Smooth muscle cell (in vitro differentiated cells): ENCODE measurements at regions not wholly inside any gene's neighbourhood (a gene's known extent, or its start where the extent isn't known, plus 50 kb on each side); places are given as distances from the start of the nearest gene placed in this dataset.

Source experiments
- DNase-seq: peaks from one replicate; lab custom pipeline; 2025; ENCODE audit not compliant: unreplicated experiment; lab: John Stamatoyannopoulos, UW
- H2AFZ ChIP-seq: fragments of 200-600 bp; sonication (generic); 2 replicates; pipeline ENCODE4 v1.6.0; 2016; ENCODE audit warnings: antibody characterized with exemption, low read depth, mild to moderate bottlenecking
- H3F3A ChIP-seq: fragments of 200-600 bp; sonication (generic); 2 replicates; pipeline ENCODE4 v1.6.0; 2017; ENCODE audit warnings: antibody characterized with exemption, low read depth
- H3K27ac ChIP-seq: fragments of 200-600 bp; sonication (generic); 2 replicates; pipeline ENCODE4 v1.5.1; 2016; ENCODE audit warnings: low read depth, mild to moderate bottlenecking
- H3K27me3 ChIP-seq: fragments of 200-600 bp; sonication (generic); 2 replicates; pipeline ENCODE4 v1.6.1; 2016; ENCODE audit warnings: low read depth, mild to moderate bottlenecking
- H3K36me3 ChIP-seq: fragments of 200-600 bp; sonication (generic); 2 replicates; pipeline ENCODE4 v1.5.1; 2016; ENCODE audit warnings: low read depth
- H3K4me1 ChIP-seq: fragments of 200-600 bp; sonication (generic); 2 replicates; pipeline ENCODE4 v1.5.1; 2016; ENCODE audit warnings: low read depth
- H3K4me2 ChIP-seq: fragments of 200-600 bp; sonication (generic); 2 replicates; pipeline ENCODE4 v1.6.0; 2016; ENCODE audit warnings: mild to moderate bottlenecking
- H3K4me3 ChIP-seq: fragments of 200-600 bp; sonication (generic); 2 replicates; pipeline ENCODE4 v1.5.1; 2016; ENCODE audit warnings: mild to moderate bottlenecking
- H3K79me2 ChIP-seq: fragments of 200-600 bp; sonication (generic); 2 replicates; pipeline ENCODE4 v1.6.0; 2016; ENCODE audit warnings: low read depth, mild to moderate bottlenecking
- H3K9ac ChIP-seq: fragments of 200-600 bp; sonication (generic); 2 replicates; pipeline ENCODE4 v1.6.0; 2016; ENCODE audit warnings: low read depth
- H3K9me3 ChIP-seq: fragments of 200-600 bp; sonication (generic); replicated peaks from 2 replicates; pipeline ENCODE4 v1.5.1; 2016; ENCODE audit warnings: low read depth
- H4K20me1 ChIP-seq: fragments of 200-600 bp; sonication (generic); 2 replicates; pipeline ENCODE4 v1.6.0; 2016; ENCODE audit warnings: low read depth
- CTCF ChIP-seq: fragments of 200-600 bp; sonication (generic); IDR thresholded peaks from 2 replicates; pipeline ENCODE4 v1.5.1; 2017; ENCODE audit warnings: borderline replicate concordance, mild to moderate bottlenecking, antibody characterized with exemption; ENCODE audit not compliant: insufficient read depth, poor library complexity, severe bottlenecking
- WGBS: methylation state at CpG from one replicate; pipeline ENCODE4 v1.1.7; 2016; ENCODE audit warnings: low lambda C conversion rate; 5-methylcytosine and 5-hydroxymethylcytosine counted together

DNA sequence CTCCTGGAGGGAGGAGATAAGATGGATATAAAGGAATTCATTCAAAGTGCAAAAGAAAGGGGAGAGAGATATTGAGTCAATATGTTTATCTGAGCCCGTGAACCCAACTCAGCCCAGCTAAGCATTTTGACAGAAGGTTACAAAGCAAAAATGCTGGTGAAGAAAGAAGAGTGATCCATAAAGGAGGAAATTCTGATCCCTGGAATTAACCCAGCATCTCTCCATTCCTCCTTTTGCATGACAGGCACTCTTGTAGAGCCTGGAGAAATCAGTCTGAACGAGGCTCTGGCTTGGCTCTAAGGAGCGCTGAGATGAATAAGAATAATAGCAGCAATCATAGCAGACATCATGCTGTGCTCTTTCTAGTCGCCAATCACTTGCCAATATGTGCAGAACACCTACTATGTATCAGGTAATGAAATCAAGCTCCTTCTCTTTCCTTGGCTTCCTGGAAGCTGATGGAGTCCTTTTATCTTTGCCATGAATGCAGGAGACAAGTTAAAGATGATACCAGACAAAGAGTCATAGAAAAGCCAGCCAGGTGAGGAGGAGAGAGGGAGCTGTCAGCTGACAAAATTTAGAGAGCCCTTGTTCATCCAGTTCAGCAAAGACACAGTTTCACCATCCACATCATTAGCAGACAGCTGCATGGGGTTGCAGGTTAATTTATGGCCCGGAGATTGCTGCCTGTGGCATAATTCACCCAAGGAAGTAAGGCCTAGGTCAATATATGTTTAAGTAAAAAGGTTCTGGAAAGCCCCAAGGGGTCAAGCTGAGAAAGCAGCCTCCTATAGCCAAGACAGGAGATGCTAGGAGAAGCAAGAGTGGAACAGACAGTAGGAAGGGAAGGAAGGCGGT is 476.5 kb upstream of the TBX3 start:
- H3K79me2 ChIP-seq, result no peaks in the 10 kb centered on the region
- H3K4me1 ChIP-seq, result peaks cover 4% of the 10 kb centered on the region
- no peak overlapping the region for H2AFZ ChIP-seq
- no peaks in the 10 kb centered on the region for H3K36me3 ChIP-seq
- H3K9me3 ChIP-seq, result no peaks in the 10 kb centered on the region
- peak overlapping the region; percentile 12 for H3K4me2 ChIP-seq
- TF ChIP-seq CTCF, result no peak
- no peak for DNase-seq
- 64% methylated on average over 6 of the region's 6 CpGs for WGBS
- peaks cover 3% of the 10 kb centered on the region for H3F3A ChIP-seq
- H3K27ac ChIP-seq, result peak overlapping the region; percentile 6
- no peak overlapping the region for H3K9ac ChIP-seq
- no peak overlapping the region for H3K4me3 ChIP-seq
- no peaks in the 10 kb centered on the region for H4K20me1 ChIP-seq
- no peaks in the 10 kb centered on the region for H3K27me3 ChIP-seq

DNA sequence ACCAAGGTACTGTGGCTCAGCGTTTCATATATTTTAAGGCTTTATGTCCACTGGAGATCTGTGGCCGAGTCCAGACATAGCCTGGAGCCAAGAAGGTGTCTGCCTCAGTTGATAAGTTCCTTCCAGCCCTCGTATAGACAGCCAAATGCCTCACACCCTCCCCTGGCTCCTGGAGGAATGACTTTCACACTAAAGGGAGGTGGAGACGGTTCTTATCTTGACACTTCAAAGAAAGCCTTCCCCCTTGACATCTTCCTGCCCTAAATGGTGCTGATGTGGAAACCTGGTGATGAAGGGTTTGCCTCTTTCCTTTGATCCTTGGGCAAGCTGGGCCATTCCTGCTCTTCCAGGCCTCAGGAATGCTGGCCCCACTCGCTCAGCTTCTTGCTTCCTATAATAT is 474.8 kb upstream of the TBX3 start:
- Histone ChIP-seq H3K36me3 (no peaks in the 10 kb centered on the region), H3K27me3 (no peaks in the 10 kb centered on the region), H3K9me3 (no peaks in the 10 kb centered on the region), H3K4me1 (peaks cover 4% of the 10 kb centered on the region), H3K4me3 (no peak overlapping the region), H3K79me2 (no peaks in the 10 kb centered on the region), H4K20me1 (no peaks in the 10 kb centered on the region), H3K9ac (peak overlapping the region; percentile 9), H2AFZ (no peak overlapping the region), H3K27ac (peak overlapping the region; percentile 4), H3K4me2 (no peak overlapping the region), H3F3A (peaks cover 3% of the 10 kb centered on the region)
- no peak for DNase-seq
- TF ChIP-seq CTCF, result no peak
- WGBS, result 20% methylated on average over 5 of the region's 5 CpGs

- H3K79me2 ChIP-seq, result no peaks in the 10 kb centered on the region
- no peak for TF ChIP-seq CTCF
- H3K4me1 ChIP-seq, result no peaks in the 10 kb centered on the region
- H3K36me3 ChIP-seq, result no peaks in the 10 kb centered on the region
- peak overlapping the region; percentile 57 for H3K9ac ChIP-seq
- DNase-seq, result no peak
- H2AFZ ChIP-seq, result no peak overlapping the region
- H3K4me2 ChIP-seq, result peak overlapping the region; percentile 25
- H3K4me3 ChIP-seq, result no peak overlapping the region
- no peaks in the 10 kb centered on the region for H3K27me3 ChIP-seq
- H3F3A ChIP-seq, result peaks cover 3% of the 10 kb centered on the region
- H4K20me1 ChIP-seq, result no peaks in the 10 kb centered on the region
- H3K9me3 ChIP-seq, result no peaks in the 10 kb centered on the region
- H3K27ac ChIP-seq, result peak overlapping the region; percentile 94
- 46% methylated on average over 7 of the region's 7 CpGs for WGBS
These were observed 472.0 kb upstream of the TBX3 start for GRCh38 chr12:115155665-115156645.
